ENCODE measurements at regions not wholly inside any gene's neighbourhood (a gene's known extent, or its start where the extent isn't known, plus 50 kb on each side); places are given as distances from the start of the nearest gene placed in this dataset.

DNA sequence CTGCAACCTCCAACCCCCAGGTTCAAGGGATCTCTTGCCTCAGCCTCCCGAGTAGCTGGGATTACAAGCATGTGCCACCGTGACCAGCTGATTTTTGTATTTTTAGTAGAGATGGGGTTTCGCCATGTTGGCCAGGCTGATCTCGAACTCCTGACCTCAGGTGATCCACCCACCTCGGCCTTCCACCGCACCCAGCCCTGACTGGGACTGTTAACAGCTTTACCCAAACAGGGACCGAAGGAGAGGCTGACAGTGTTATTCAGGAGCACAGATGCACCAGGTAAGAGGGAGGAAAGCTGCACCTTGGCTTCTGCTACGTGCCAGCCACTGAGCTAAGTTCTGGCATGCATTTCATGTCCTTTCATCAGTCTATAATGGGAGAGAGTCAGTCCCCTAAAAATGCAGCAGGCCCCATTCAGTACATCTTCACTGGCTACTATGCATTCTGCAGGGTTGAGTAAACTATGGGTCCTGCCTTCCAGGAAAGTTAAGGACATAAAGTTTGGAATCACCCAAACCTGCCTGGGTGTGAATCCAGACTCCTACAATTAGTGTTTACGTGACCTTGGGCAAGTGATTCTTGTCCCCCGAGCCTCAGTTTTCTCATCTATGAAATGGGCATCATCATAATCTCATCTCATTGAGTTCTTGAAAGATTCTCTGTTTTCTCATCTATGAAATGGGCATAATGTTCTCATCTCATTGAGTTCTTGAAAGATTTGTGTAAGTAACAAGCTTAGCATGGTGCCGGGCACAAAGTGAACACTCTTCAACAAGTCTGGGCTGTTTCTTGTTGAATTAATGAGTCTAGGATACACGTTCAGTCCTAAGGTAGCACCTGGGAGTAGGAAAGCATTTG lies 82.2 kb downstream of the CPN2 start:
- Histone ChIP-seq H3T11ph (ENCODE audit: low read length) (no peak overlapping the region), H3K14ac (ENCODE audit: insufficient read depth, low read length) (no peak overlapping the region), H3K4me2 (ENCODE audit: insufficient read depth, insufficient read length, low read length) (no peak overlapping the region), H3K56ac (ENCODE audit: insufficient read length, low read depth, low read length) (no peak overlapping the region), H2BK20ac (ENCODE audit: low read depth, low read length, poor library complexity, severe bottlenecking) (no peak overlapping the region), H3K4ac (ENCODE audit: low read depth, low read length) (no peak overlapping the region), H2AFZ (ENCODE audit: low read length) (no peak overlapping the region), H3K4me1 (ENCODE audit: insufficient read depth, low read length) (no peaks in the 10 kb centered on the region), H4K91ac (ENCODE audit: insufficient read length, low read depth, low read length) (no peak overlapping the region), H2BK12ac (ENCODE audit: insufficient read length, low read depth, low read length) (no peak overlapping the region), H3K9ac (ENCODE audit: extremely low read depth, insufficient read length, low read length) (no peak overlapping the region), H2BK15ac (ENCODE audit: low read depth, low read length) (no peak overlapping the region), H3K23ac (ENCODE audit: insufficient read length, low read depth, low read length) (no peak overlapping the region), H4K5ac (ENCODE audit: insufficient read length, low read depth, low read length) (no peak overlapping the region), H3K79me1 (ENCODE audit: insufficient read depth, low read depth, low read length, poor library complexity, severe bottlenecking) (no peaks in the 10 kb centered on the region), H3K79me2 (ENCODE audit: insufficient read depth, low read length) (no peaks in the 10 kb centered on the region), H3K23me2 (ENCODE audit: insufficient read length, low read depth, low read length, poor library complexity, severe bottlenecking) (no peaks in the 10 kb centered on the region), H4K20me1 (ENCODE audit: control insufficient read depth, insufficient read depth, insufficient read length) (no peaks in the 10 kb centered on the region), H2BK120ac (ENCODE audit: low read depth, low read length, poor library complexity, severe bottlenecking) (no peak overlapping the region), H3K9me3 (ENCODE audit: control insufficient read depth, low read depth, low read length) (no peaks in the 10 kb centered on the region), H2AK5ac (ENCODE audit: insufficient read length, low read length) (no peak overlapping the region), H2BK5ac (ENCODE audit: insufficient read length, low read length) (no peak overlapping the region), H4K8ac (replicated peaks; ENCODE audit: insufficient read length, low read depth, low read length) (no peak overlapping the region), H3K18ac (ENCODE audit: insufficient read length, low read depth, low read length) (no peak overlapping the region), H3K27ac (ENCODE audit: insufficient read length, low read depth, low read length) (no peak overlapping the region), H3K27me3 (ENCODE audit: insufficient read depth, low read length) (no peaks in the 10 kb centered on the region)
- TF ChIP-seq CTCF (conservative IDR thresholded peaks at IDR 0.05): no peak
- Mint-ChIP-seq H3K27me3 (ENCODE audit: low read depth) (peaks cover 22% of the 10 kb centered on the region), H3K9me3 (no peaks in the 10 kb centered on the region; a peak in 1 of 5 replicates), H3K27ac (peak overlapping the region in 1 of 3 experiments; percentile 18; a peak in 1 of 7 replicates), H3K4me3 (no peak overlapping the region), H3K4me1 (peaks cover 21 to 43% of the 10 kb centered on the region in 2 experiments), H3K36me3 (ENCODE audit: insufficient read depth in 1 of 3, low read depth in 3 of 3) (no peaks in the 10 kb centered on the region; a peak in 1 of 7 replicates)
- WGBS (ENCODE audit: extremely low coverage, insufficient read length, low lambda C conversion rate): no CpG with 5 or more reads among the region's 12 CpGs
- DNase-seq: peak; percentile 14

All from H9 (cell line).